Hepatocyte (in vitro differentiated cells): ENCODE measurements at regions not wholly inside any gene's neighbourhood (a gene's known extent, or its start where the extent isn't known, plus 50 kb on each side); places are given as distances from the start of the nearest gene placed in this dataset.

Experiments
- EZH2 ChIP-seq: fragments of 200-600 bp; sonication (generic); IDR thresholded peaks from 2 replicates; pipeline ENCODE4 v1.6.1; 2016; ENCODE audit warnings: antibody characterized with exemption, mild to moderate bottlenecking, borderline replicate concordance
- EZH2phosphoT487 ChIP-seq: fragments of 200-600 bp; sonication (generic); IDR thresholded peaks from one replicate; pipeline ENCODE4 v1.6.1; 2018; ENCODE audit warnings: antibody characterized with exemption, mild to moderate bottlenecking, low read depth, moderate library complexity; ENCODE audit not compliant: unreplicated experiment, severe bottlenecking
- TF ChIP-seq, protein P1 (sequence below): fragments of 200-600 bp; sonication (generic); IDR thresholded peaks from 2 replicates; pipeline ENCODE4 v1.5.1; 2016; ENCODE audit warnings: antibody characterized with exemption, mild to moderate bottlenecking; ENCODE audit not compliant: poor library complexity

- TF ChIP-seq, protein P1, sequence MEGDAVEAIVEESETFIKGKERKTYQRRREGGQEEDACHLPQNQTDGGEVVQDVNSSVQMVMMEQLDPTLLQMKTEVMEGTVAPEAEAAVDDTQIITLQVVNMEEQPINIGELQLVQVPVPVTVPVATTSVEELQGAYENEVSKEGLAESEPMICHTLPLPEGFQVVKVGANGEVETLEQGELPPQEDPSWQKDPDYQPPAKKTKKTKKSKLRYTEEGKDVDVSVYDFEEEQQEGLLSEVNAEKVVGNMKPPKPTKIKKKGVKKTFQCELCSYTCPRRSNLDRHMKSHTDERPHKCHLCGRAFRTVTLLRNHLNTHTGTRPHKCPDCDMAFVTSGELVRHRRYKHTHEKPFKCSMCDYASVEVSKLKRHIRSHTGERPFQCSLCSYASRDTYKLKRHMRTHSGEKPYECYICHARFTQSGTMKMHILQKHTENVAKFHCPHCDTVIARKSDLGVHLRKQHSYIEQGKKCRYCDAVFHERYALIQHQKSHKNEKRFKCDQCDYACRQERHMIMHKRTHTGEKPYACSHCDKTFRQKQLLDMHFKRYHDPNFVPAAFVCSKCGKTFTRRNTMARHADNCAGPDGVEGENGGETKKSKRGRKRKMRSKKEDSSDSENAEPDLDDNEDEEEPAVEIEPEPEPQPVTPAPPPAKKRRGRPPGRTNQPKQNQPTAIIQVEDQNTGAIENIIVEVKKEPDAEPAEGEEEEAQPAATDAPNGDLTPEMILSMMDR = no peak
- TF ChIP-seq EZH2 = no peak
- no peak for TF ChIP-seq EZH2phosphoT487
Observed at GRCh38 chr6:11919771-11920440, 92.2 kb upstream of the HIVEP1 start.
